Effector memory CD8-positive, alpha-beta T cell (primary cell): ENCODE measurements at regions not wholly inside any gene's neighbourhood (a gene's known extent, or its start where the extent isn't known, plus 50 kb on each side); places are given as distances from the start of the nearest gene placed in this dataset.
A peak's percentile ranks its signal among the peaks of the same experiment; 100 is the strongest.
"Not testable (repeated sequence)": the region's sequence is repeated elsewhere in the genome, so short reads cannot be mapped to it uniquely, and the experiment has no call there.

ENCODE experiments used
- ATAC-seq: fragments of 150-1000 bp; cut with Tn5 transposase; replicated peaks from 2 replicates; pipeline ENCODE4 v1.10.0; 2021; ENCODE audit warnings: mild to moderate bottlenecking, moderate library complexity
- DNase-seq, 3 experiments: peaks; one replicate each; pipeline ENCODE4 v3.0.0; 2021
- H3K27ac Mint-ChIP-seq, 2 donors: one replicate each; pipeline ENCODE4 v1.8.0; 2022; ENCODE audit warnings: mild to moderate bottlenecking in 2 of 2, mixed read lengths in 2 of 2, moderate library complexity in 2 of 2
- H3K27me3 Mint-ChIP-seq, 2 donors: one replicate each; pipeline ENCODE4 v1.8.0; 2022; ENCODE audit warnings: mixed read lengths in 2 of 2
- H3K36me3 Mint-ChIP-seq: one replicate; pipeline ENCODE4 v1.8.0; 2022; ENCODE audit warnings: mild to moderate bottlenecking, moderate library complexity, mixed read lengths; ENCODE audit not compliant: insufficient read depth
- H3K4me1 Mint-ChIP-seq, 2 donors: one replicate each; pipeline ENCODE4 v1.8.0; 2022; ENCODE audit warnings: low read depth in 2 of 2, mixed read lengths in 2 of 2
- H3K4me3 Mint-ChIP-seq, 2 donors: one replicate each; pipeline ENCODE4 v1.8.0; 2022; ENCODE audit warnings: mild to moderate bottlenecking in 2 of 2, mixed read lengths in 2 of 2, moderate library complexity in 2 of 2
- H3K9me3 Mint-ChIP-seq, 2 donors: one replicate each; pipeline ENCODE4 v1.8.0; 2022; ENCODE audit warnings: mixed read lengths in 2 of 2

GRCh38 chr15:21269673-21270072 is 170.6 kb downstream of the POTEB3 start:
- DNase-seq, H3K27ac Mint-ChIP-seq, H3K4me3 Mint-ChIP-seq, H3K9me3 Mint-ChIP-seq, H3K36me3 Mint-ChIP-seq, ATAC-seq, H3K4me1 Mint-ChIP-seq: not testable (repeated sequence)
- peaks cover 14 to 22% of the 10 kb centered on the region in 2 donors for H3K27me3 Mint-ChIP-seq

DNA sequence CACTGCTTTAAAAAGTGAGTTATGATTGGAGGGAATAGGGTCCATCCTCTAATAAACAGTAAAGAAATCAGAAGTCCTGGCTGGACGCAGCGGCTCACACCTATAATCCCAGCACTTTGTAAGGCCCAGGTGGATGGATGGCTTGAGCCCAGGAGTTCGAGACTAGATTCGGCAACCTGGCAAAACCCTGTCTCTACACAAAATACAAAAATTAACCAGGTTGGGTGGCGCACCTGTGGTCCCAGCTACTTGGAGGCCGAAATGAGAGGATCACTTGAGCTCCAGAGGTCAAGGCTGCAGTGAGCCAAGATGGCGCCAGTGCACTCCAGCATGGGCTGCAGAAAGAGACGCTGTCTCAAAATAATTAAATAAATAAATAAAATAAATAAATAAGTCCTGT is 171.2 kb downstream of the POTEB3 start:
- Mint-ChIP-seq H3K9me3 (no peaks in the 10 kb centered on the region), H3K4me1 (no peaks in the 10 kb centered on the region), H3K4me3 (no peak overlapping the region), H3K27me3 (peaks cover 14 to 22% of the 10 kb centered on the region in 2 donors), H3K36me3 (no peaks in the 10 kb centered on the region), H3K27ac (no peak overlapping the region)
- ATAC-seq (no peak), DNase-seq (no peak)

- no peaks in the 10 kb centered on the region for H3K9me3 Mint-ChIP-seq
- H3K27me3 Mint-ChIP-seq, result peaks cover 14 to 22% of the 10 kb centered on the region in 2 donors
- no peaks in the 10 kb centered on the region for H3K36me3 Mint-ChIP-seq
- H3K27ac Mint-ChIP-seq, result no peak overlapping the region
- ATAC-seq, result peak; percentile 33
- no peaks in the 10 kb centered on the region for H3K4me1 Mint-ChIP-seq
- DNase-seq, result no peak
- H3K4me3 Mint-ChIP-seq, result no peak overlapping the region
Measured at GRCh38 chr15:21268436-21268940, 171.8 kb downstream of the POTEB3 start.

DNA sequence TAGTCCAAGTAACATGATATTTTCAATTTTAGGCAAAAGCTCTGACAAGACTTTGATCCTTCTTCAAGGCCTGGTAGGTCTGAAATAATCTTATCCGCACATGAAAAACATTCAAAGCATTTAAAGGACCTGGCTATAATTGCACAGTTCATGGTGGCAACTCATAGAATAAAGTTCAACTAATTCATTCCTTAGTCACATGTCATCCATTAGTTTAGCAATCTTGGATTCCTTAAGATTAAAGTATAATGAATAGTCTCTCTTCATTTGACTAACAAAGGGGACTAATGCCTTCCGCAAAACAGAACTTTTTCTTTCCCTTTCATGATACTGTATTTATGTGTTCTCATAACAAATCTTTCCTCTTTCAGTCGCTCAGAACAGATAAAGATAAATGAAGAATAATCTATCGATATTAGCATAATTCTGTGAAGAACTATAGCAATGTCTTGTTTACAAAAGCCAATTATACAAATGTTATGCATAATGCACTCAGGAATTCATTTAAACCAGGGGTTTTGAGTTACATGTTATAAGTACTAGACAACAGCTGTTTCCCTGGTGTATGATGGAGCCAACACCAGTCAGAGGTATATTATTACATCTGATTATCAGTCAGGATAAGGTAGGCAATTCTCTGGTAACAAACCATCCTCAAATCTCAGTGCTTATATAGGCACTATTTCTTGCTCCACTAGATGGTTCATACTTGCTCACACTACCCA is 172.5 kb downstream of the POTEB3 start:
- Mint-ChIP-seq H3K4me3 (no peak overlapping the region), H3K27ac (no peak overlapping the region), H3K4me1 (no peaks in the 10 kb centered on the region), H3K9me3 (peaks cover 0 to under 1% of the 10 kb centered on the region in 2 donors), H3K36me3 (no peaks in the 10 kb centered on the region), H3K27me3 (peaks cover 15 to 23% of the 10 kb centered on the region in 2 donors)
- DNase-seq (no peak), ATAC-seq (no peak)

DNA sequence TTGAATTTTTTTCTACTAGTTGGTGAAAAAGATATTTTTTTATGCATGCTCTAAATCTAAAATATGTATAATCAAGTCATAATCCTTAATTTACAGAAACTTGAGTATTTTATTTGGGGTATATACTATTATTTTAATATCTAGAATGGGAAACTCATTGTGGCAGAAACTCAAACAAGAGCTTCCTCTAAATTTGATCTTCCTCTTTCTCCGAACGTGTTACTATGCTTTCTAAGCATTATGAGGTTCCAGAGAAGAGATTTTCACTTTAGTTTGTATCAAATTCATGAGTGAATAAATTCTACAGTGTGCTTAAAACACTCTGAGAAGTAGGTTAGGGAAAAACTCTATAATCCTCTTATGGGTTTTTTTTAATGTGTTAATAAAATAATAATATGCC is 173.1 kb downstream of the POTEB3 start:
- peaks cover 0 to 7% of the 10 kb centered on the region in 2 donors for H3K9me3 Mint-ChIP-seq
- H3K4me3 Mint-ChIP-seq, result no peak overlapping the region
- peaks cover 21 to 27% of the 10 kb centered on the region in 2 donors for H3K27me3 Mint-ChIP-seq
- no peak overlapping the region for H3K27ac Mint-ChIP-seq
- no peak for DNase-seq
- H3K4me1 Mint-ChIP-seq, result peaks cover 3% of the 10 kb centered on the region in 2 donors
- peaks cover 2% of the 10 kb centered on the region for H3K36me3 Mint-ChIP-seq
- ATAC-seq, result no peak

DNA sequence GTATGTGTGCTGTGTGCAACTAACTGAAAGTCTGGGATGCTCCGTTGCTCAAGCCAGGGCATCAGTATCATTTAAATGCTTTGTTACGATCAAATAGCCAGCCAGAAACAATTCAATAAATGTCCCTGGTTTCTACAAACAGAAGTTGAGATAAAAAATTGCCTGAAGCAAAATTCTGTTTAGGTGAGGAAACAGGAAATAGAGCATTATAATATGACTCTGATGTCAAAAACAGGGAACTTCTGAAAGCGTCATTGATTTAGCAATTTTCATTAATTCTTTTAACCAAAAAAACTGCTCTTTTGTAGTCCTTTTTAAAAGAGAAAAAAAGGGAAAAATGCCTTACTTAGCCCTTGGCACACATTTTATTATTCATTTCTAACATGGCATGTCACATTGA is 174.7 kb downstream of the POTEB3 start:
- DNase-seq, ATAC-seq, H3K9me3 Mint-ChIP-seq, H3K27ac Mint-ChIP-seq, H3K36me3 Mint-ChIP-seq, H3K4me3 Mint-ChIP-seq, H3K4me1 Mint-ChIP-seq: not testable (repeated sequence)
- peaks cover 27 to 36% of the 10 kb centered on the region in 2 donors for H3K27me3 Mint-ChIP-seq

DNA sequence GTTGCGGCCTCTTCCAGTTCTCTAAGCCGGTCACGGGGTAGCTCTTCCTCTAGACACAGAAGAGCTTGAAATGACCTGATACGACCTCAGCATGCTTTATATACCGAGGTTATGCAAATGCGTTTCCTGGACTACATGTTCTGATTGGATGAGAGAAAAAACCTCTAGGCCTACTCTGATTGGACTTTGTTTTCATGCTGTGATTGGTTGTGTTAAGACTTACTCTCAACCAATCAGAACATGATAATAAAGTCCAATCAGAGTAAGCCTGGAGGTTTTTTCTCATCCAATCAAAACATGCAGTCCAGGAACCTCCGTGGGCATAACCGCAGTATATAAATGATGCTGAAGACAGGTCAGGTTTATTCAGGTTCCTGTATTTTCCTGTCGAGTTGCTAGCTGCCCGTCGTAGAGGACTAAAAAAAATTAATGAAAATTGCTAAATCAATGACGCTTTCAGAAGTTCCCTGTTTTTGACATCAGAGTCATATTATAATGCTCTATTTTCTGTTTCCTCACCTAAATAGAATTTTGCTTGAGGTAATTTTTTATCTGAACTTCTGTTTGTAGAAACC is 177.4 kb downstream of the POTEB3 start:
- DNase-seq (no peak), ATAC-seq (no peak)
- peaks cover 3% of the 10 kb centered on the region in 2 donors for H3K4me1 Mint-ChIP-seq
- peaks cover 21 to 24% of the 10 kb centered on the region in 2 donors for H3K27me3 Mint-ChIP-seq
- no peak overlapping the region for H3K4me3 Mint-ChIP-seq
- peaks cover 0 to 7% of the 10 kb centered on the region in 2 donors for H3K9me3 Mint-ChIP-seq
- H3K36me3 Mint-ChIP-seq, result peaks cover 2% of the 10 kb centered on the region
- no peak overlapping the region for H3K27ac Mint-ChIP-seq

- no peak for DNase-seq
- no peak for ATAC-seq
- Mint-ChIP-seq H3K4me1 (peaks cover 3% of the 10 kb centered on the region in 2 donors), H3K36me3 (peaks cover 2% of the 10 kb centered on the region), H3K27me3 (peaks cover 20 to 22% of the 10 kb centered on the region in 2 donors), H3K4me3 (no peak overlapping the region), H3K27ac (no peak overlapping the region), H3K9me3 (peaks cover 0 to 7% of the 10 kb centered on the region in 2 donors)
Measured at GRCh38 chr15:21261965-21262850, 178.1 kb downstream of the POTEB3 start.

- Mint-ChIP-seq H3K4me3 (no peak overlapping the region), H3K27me3 (peaks cover 20 to 22% of the 10 kb centered on the region in 2 donors), H3K36me3 (peaks cover 2% of the 10 kb centered on the region), H3K4me1 (peaks cover 3% of the 10 kb centered on the region in 2 donors), H3K27ac (no peak overlapping the region), H3K9me3 (peaks cover 0 to 7% of the 10 kb centered on the region in 2 donors)
- ATAC-seq (no peak), DNase-seq (no peak)
Measured at GRCh38 chr15:21261396-21261964, 178.8 kb downstream of the POTEB3 start.

- peaks cover 20 to 22% of the 10 kb centered on the region in 2 donors for H3K27me3 Mint-ChIP-seq
- ATAC-seq, result no peak
- peaks cover 2% of the 10 kb centered on the region for H3K36me3 Mint-ChIP-seq
- H3K4me1 Mint-ChIP-seq, result peaks cover 3% of the 10 kb centered on the region in 2 donors
- no peak overlapping the region for H3K27ac Mint-ChIP-seq
- H3K4me3 Mint-ChIP-seq, result no peak overlapping the region
- peaks cover 0 to 7% of the 10 kb centered on the region in 2 donors for H3K9me3 Mint-ChIP-seq
- DNase-seq, result no peak
Measured at GRCh38 chr15:21260966-21261395, 179.3 kb downstream of the POTEB3 start.

GRCh38 chr15:21258635-21259034 is 181.7 kb downstream of the POTEB3 start:
- ATAC-seq, H3K4me1 Mint-ChIP-seq, H3K9me3 Mint-ChIP-seq, H3K27ac Mint-ChIP-seq, H3K36me3 Mint-ChIP-seq, H3K4me3 Mint-ChIP-seq, DNase-seq: not testable (repeated sequence)
- H3K27me3 Mint-ChIP-seq, result peaks cover 20 to 22% of the 10 kb centered on the region in 2 donors

DNA sequence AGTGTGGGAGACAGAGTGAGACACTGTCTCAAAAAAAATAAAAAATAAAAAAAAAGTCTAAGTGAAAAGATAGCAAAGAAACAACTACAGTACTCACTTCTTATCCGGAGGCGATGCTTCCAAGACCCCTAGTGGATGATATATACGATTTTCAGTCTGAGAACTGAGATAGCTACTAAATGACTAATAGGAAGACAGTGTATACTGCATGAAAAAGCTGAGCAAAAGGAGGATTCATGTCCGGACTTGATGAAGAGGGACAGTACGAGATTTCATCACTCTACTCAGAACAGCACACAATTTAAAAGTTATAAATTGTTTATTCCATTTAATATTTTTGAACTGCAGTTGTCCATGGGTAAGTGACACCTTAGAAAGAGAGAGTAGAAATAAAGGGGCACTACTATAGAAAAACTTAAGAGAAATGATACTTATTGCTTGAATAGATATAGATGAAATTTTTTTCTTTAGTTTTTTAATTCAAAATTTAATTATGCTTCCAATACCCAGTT is 190.7 kb downstream of the POTEB3 start:
- not testable (repeated sequence) for ATAC-seq, H3K4me3 Mint-ChIP-seq, H3K27ac Mint-ChIP-seq, H3K36me3 Mint-ChIP-seq, H3K9me3 Mint-ChIP-seq, DNase-seq, H3K4me1 Mint-ChIP-seq
- peaks cover 6 to 18% of the 10 kb centered on the region in 2 donors for H3K27me3 Mint-ChIP-seq
